Adrenal gland (tissue), 9 donors: ENCODE measurements at regions not wholly inside any gene's neighbourhood (a gene's known extent, or its start where the extent isn't known, plus 50 kb on each side); places are given as distances from the start of the nearest gene placed in this dataset.

ENCODE experiments used
- DNase-seq, 7 donors: peaks; one replicate each; pipeline ENCODE4 v3.0.0-alpha.2; 2019 to 2020
- H3K27ac ChIP-seq, 5 donors: fragments of 200-600 bp; sonication (generic) in 4 of 5; 1 replicate in 3 of 5; 2 replicates in 2 of 5; pipeline versions ENCODE4 v1.5.1 to v1.8.0; 2016 to 2020; ENCODE audit warnings: mild to moderate bottlenecking in 1 of 5
- H3K27me3 ChIP-seq: fragments of 200-600 bp; 2 replicates; pipeline ENCODE4 v1.8.0; 2021
- H3K36me3 ChIP-seq, 2 donors: fragments of 200-600 bp; replicated peaks in 1 of 2; 1 replicate in 1 of 2; 2 replicates in 1 of 2; pipeline versions ENCODE4 v1.5.1 to v1.8.0; 2018 to 2022
- H3K4me1 ChIP-seq, 2 donors: fragments of 200-600 bp; replicated peaks in 1 of 2; 1 replicate in 1 of 2; 2 replicates in 1 of 2; pipeline versions ENCODE4 v1.5.1 to v1.8.0; 2018 to 2021
- H3K4me3 ChIP-seq, 4 donors: fragments of 200-600 bp; sonication (generic) in 3 of 4; one replicate each; pipeline ENCODE4 v1.5.1; 2016 to 2018
- H3K9me3 ChIP-seq, 3 donors: fragments of 200-600 bp; sonication (generic) in 1 of 3; replicated peaks in 1 of 3; 1 replicate in 2 of 3; 2 replicates in 1 of 3; pipeline versions ENCODE4 v1.5.1 to v1.8.0; 2016 to 2021
- CTCF ChIP-seq, 6 experiments: fragments of 450-650 bp in 4 of 6; fragments of 200-600 bp in 2 of 6; sonication (generic) in 1 of 6; IDR thresholded peaks; 1 replicate in 5 of 6; 2 replicates in 1 of 6; pipeline versions ENCODE4 v1.5.1 to v1.8.0; 2016 to 2021; ENCODE audit warnings: antibody characterized with exemption in 6 of 6, mild to moderate bottlenecking in 2 of 6, moderate library complexity in 1 of 6
- POLR2A ChIP-seq, 2 donors: fragments of 450-650 bp; IDR thresholded peaks; one replicate each; pipeline ENCODE4 v1.6.1; 2017; ENCODE audit warnings: antibody characterized with exemption in 2 of 2, mild to moderate bottlenecking in 2 of 2, moderate library complexity in 1 of 2
- WGBS, 4 donors: extraction: QIAGEN DNeasy Blood & Tissue Kit in 2 of 4; methylation state at CpG; one replicate each; pipeline versions ENCODE4 v1.1.5 to v1.1.7; 2013 to 2017; 5-methylcytosine and 5-hydroxymethylcytosine counted together
- intact Hi-C, 2 donors: fragments of 100-400 bp; cut with DNase I; formaldehyde crosslinking; loops; one replicate each; pipeline versions ENCODE4 v1.14.1 to v1.15.0; 2022 to 2023
- donor health status: healthy with polysubstance abuse.
- donor health status: Bipolar disorder and iron deficiency.
- donor health status: DM: yes; HTN: yes; CAD: no.
- donor health status: DM: no; HTN: no; CAD: no.
- donor health status: DM: no; HTN: no; CAD: no.

DNA sequence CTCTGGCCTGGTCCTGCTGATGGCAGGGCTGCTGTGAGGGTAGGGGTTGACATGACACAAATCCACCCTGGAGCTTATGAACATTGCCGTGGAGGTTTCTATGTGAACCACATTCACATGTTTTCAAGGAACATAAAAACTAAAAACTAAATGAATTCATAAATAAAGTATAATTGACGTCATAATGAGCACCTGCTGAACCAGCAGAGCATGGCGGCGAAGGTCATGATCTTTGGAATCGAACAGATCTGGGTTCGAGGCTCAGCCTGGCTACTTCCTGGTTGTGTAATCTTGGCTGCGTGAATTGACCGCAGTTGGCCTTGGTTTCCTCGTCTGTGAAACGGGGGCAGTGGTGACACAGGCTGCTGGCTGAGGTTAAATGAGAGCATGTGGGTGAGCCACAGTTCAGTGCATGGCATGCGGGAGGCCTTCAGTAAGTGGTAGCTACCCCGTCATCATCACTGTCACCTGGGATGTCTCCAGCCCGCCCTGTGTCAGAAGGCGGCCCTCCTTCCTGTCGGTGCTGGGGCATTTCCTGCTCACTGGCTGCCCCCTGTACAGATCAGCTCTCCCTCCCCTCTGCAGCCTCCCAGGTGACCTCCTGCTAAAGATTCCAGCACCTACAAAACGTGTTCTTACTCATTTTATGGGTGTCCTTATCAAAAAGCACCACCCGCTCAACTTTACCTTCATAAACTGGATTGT, 190.3 kb upstream of the SHH start:
- Histone ChIP-seq H3K4me3 (no peak overlapping the region), H3K27me3 (no peaks in the 10 kb centered on the region), H3K9me3 (no peaks in the 10 kb centered on the region), H3K27ac (no peak overlapping the region), H3K4me1 (no peaks in the 10 kb centered on the region), H3K36me3 (no peaks in the 10 kb centered on the region)
- TF ChIP-seq CTCF (IDR thresholded peaks at IDR 0.05), result no peak
- TF ChIP-seq POLR2A (IDR thresholded peaks at IDR 0.05), result no peak
- 85 to 90% (median 86%) methylated on average over 17 of the region's 17 CpGs for WGBS, 4 donors
- intact Hi-C loops, result no loop called here
- DNase-seq, result peak in 3 of 7 donors; percentile 9 to 15 (median 10)

- WGBS, 4 donors, result 88 to 93% (median 92%) methylated on average over 24 to 25 of the region's 25 CpGs
- intact Hi-C loops, result no loop called here
- TF ChIP-seq CTCF (IDR thresholded peaks at IDR 0.05) (no peak), POLR2A (IDR thresholded peaks at IDR 0.05) (no peak)
- Histone ChIP-seq H3K27me3 (no peaks in the 10 kb centered on the region), H3K36me3 (no peaks in the 10 kb centered on the region), H3K9me3 (no peaks in the 10 kb centered on the region), H3K27ac (no peak overlapping the region), H3K4me1 (no peaks in the 10 kb centered on the region), H3K4me3 (no peak overlapping the region)
- peak in 2 of 7 donors; percentile 0 to 28 for DNase-seq
Measured at GRCh38 chr7:156001496-156002260, 189.4 kb upstream of the SHH start.

GRCh38 chr7:156000601-156001396, 188.5 kb upstream of the SHH start:
- no peaks in the 10 kb centered on the region for H3K9me3 ChIP-seq
- peak in 3 of 7 donors; percentile 8 to 20 (median 11) for DNase-seq
- no peaks in the 10 kb centered on the region for H3K36me3 ChIP-seq
- TF ChIP-seq CTCF (IDR thresholded peaks at IDR 0.05), result no peak
- TF ChIP-seq POLR2A (IDR thresholded peaks at IDR 0.05), result no peak
- 87 to 93% (median 91%) methylated on average over 25 to 27 of the region's 27 CpGs for WGBS, 4 donors
- no peaks in the 10 kb centered on the region for H3K4me1 ChIP-seq
- no peak overlapping the region for H3K27ac ChIP-seq
- H3K4me3 ChIP-seq, result no peak overlapping the region
- intact Hi-C loops, result no loop called here
- H3K27me3 ChIP-seq, result no peaks in the 10 kb centered on the region
